ENCODE measurements at regions not wholly inside any gene's neighbourhood (a gene's known extent, or its start where the extent isn't known, plus 50 kb on each side); places are given as distances from the start of the nearest gene placed in this dataset.

- TF ChIP-seq CTCF (IDR thresholded peaks at IDR 0.05) (no peak), POLR2A (IDR thresholded peaks at IDR 0.05) (no peak), EP300 (IDR thresholded peaks at IDR 0.05) (no peak), POLR2AphosphoS5 (IDR thresholded peaks at IDR 0.05) (no peak)
Measured at GRCh38 chr18:21168880-21169279, 57.3 kb upstream of the ROCK1 start.
